ENCODE measurements at regions not wholly inside any gene's neighbourhood (a gene's known extent, or its start where the extent isn't known, plus 50 kb on each side); places are given as distances from the start of the nearest gene placed in this dataset.

GRCh38 chr1:24996983-24997893, 67.2 kb upstream of the RUNX3 start:
- no peak for TF ChIP-seq CTCF (IDR thresholded peaks at IDR 0.05)
- no peak for TF ChIP-seq POLR2A (IDR thresholded peaks at IDR 0.05)
